ENCODE measurements at regions not wholly inside any gene's neighbourhood (a gene's known extent, or its start where the extent isn't known, plus 50 kb on each side); places are given as distances from the start of the nearest gene placed in this dataset.

DNA sequence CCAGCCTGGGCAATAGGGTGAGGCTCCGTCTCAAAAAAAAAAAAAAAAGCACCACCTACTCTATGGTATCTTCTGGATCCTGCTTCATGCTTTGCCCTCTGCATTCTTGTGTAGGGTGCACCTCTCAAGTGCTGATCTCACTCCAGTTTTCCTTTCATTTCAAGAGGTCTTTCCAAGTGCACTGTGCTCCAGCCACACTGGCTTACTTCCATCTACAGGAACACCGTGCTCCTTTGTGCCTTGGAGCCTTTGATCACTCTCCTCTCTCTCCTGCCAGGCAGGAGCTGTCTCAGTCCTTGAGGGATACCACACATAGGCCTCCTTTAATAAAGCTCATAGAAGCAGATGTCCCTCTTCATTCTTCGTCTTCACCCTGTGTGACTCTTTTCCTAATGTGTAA lies 55.4 kb upstream of the GREM2 start:
- TF ChIP-seq CTCF (conservative IDR thresholded peaks at IDR 0.05 in 1 of 2, IDR thresholded peaks at IDR 0.05 in 1 of 2; ENCODE audit: low read depth in 1 of 2, low read length in 2 of 2), result no peak
- no peak for TF ChIP-seq EZH2 (IDR thresholded peaks at IDR 0.05; ENCODE audit: low read length, missing control alignments)

All from fibroblast of lung (primary cell).